Liver (tissue), 8 donors: ENCODE measurements at regions not wholly inside any gene's neighbourhood (a gene's known extent, or its start where the extent isn't known, plus 50 kb on each side); places are given as distances from the start of the nearest gene placed in this dataset.

ENCODE experiments used
- DNase-seq: peaks from one replicate; pipeline ENCODE4 v3.0.0-alpha.2; 2017; ENCODE audit warnings: low spot score
- H3K27ac ChIP-seq, 2 donors: one replicate each; pipeline ENCODE4 v1.7.0; 2013; ENCODE audit warnings: inconsistent platforms in 2 of 2, low read length in 2 of 2, control low read depth in 1 of 2, low read depth in 1 of 2, mild to moderate bottlenecking in 1 of 2
- H3K27me3 ChIP-seq, 4 donors: one replicate each; pipeline versions ENCODE4 v1.6.1 to v1.7.0; 2013; ENCODE audit warnings: low read length in 3 of 4, inconsistent platforms in 1 of 4, mild to moderate bottlenecking in 1 of 4, moderate library complexity in 1 of 4; ENCODE audit not compliant: control insufficient read depth in 4 of 4, insufficient read depth in 4 of 4
- H3K36me3 ChIP-seq, 4 donors: one replicate each; pipeline versions ENCODE4 v1.6.1 to v1.7.0; 2013; ENCODE audit warnings: low read length in 3 of 4, mild to moderate bottlenecking in 3 of 4, low read depth in 1 of 4, moderate library complexity in 1 of 4; ENCODE audit not compliant: control insufficient read depth in 4 of 4, insufficient read depth in 3 of 4
- H3K4me1 ChIP-seq, 4 donors: one replicate each; pipeline versions ENCODE4 v1.6.1 to v1.7.0; 2013; ENCODE audit warnings: low read length in 3 of 4, mild to moderate bottlenecking in 3 of 4, moderate library complexity in 1 of 4; ENCODE audit not compliant: control insufficient read depth in 4 of 4, insufficient read depth in 4 of 4
- H3K4me3 ChIP-seq, 3 donors: one replicate each; pipeline versions ENCODE4 v1.6.1 to v1.7.0; 2013; ENCODE audit warnings: low read length in 3 of 3, control low read depth in 1 of 3, low read depth in 1 of 3, mild to moderate bottlenecking in 1 of 3
- H3K9ac ChIP-seq, 2 donors: one replicate each; pipeline ENCODE4 v1.7.0; 2013; ENCODE audit warnings: low read length in 2 of 2, mild to moderate bottlenecking in 2 of 2, moderate library complexity in 2 of 2, control low read depth in 1 of 2, low read depth in 1 of 2
- H3K9me3 ChIP-seq, 4 donors: one replicate each; pipeline versions ENCODE4 v1.6.1 to v1.7.0; 2013; ENCODE audit warnings: low read length in 3 of 4; ENCODE audit not compliant: control insufficient read depth in 4 of 4
- EGR1 ChIP-seq, 2 donors: IDR thresholded peaks; 2 replicates each; pipeline ENCODE4 v1.6.1; 2016 to 2018; ENCODE audit warnings: antibody characterized with exemption in 2 of 2, low read depth in 2 of 2
- FOXA1 ChIP-seq: IDR thresholded peaks from 2 replicates; pipeline ENCODE4 v1.6.1; 2016; ENCODE audit warnings: antibody characterized with exemption
- FOXA2 ChIP-seq: IDR thresholded peaks from 2 replicates; pipeline ENCODE4 v1.6.1; 2016; ENCODE audit warnings: antibody characterized with exemption
- HNF4A ChIP-seq, 2 donors: conservative IDR thresholded peaks; 2 replicates each; pipeline ENCODE4 v1.6.1; 2016; ENCODE audit warnings: antibody characterized with exemption in 2 of 2, mild to moderate bottlenecking in 2 of 2
- HNF4G ChIP-seq: IDR thresholded peaks from 2 replicates; pipeline ENCODE4 v1.6.1; 2016; ENCODE audit warnings: antibody characterized with exemption
- JUND ChIP-seq, 2 donors: IDR thresholded peaks; 2 replicates each; pipeline ENCODE4 v1.6.1; 2016; ENCODE audit warnings: antibody characterized with exemption in 2 of 2
- NR2F2 ChIP-seq: IDR thresholded peaks from 2 replicates; pipeline ENCODE4 v1.6.1; 2016; ENCODE audit warnings: antibody characterized with exemption
- RAD21 ChIP-seq, 2 donors: IDR thresholded peaks; 2 replicates each; pipeline ENCODE4 v1.6.1; 2016; ENCODE audit warnings: antibody characterized with exemption in 2 of 2, mild to moderate bottlenecking in 2 of 2
- RXRA ChIP-seq, 2 donors: IDR thresholded peaks; 2 replicates each; pipeline ENCODE4 v1.6.1; 2017 to 2018; ENCODE audit warnings: antibody characterized with exemption in 2 of 2, mild to moderate bottlenecking in 1 of 2
- SP1 ChIP-seq: IDR thresholded peaks from 2 replicates; pipeline ENCODE4 v1.6.1; 2018; ENCODE audit warnings: antibody characterized with exemption, mild to moderate bottlenecking
- TAF1 ChIP-seq: conservative IDR thresholded peaks from 2 replicates; pipeline ENCODE4 v1.6.1; 2016; ENCODE audit warnings: antibody characterized with exemption, mild to moderate bottlenecking
- YY1 ChIP-seq: IDR thresholded peaks from 2 replicates; pipeline ENCODE4 v1.6.1; 2016; ENCODE audit warnings: antibody characterized with exemption, mild to moderate bottlenecking
- WGBS: extraction: QIAGEN DNeasy Blood & Tissue Kit; methylation state at CpG from one replicate; pipeline ENCODE4 v1.1.7; 2013; 5-methylcytosine and 5-hydroxymethylcytosine counted together
- TF ChIP-seq, protein P1 (sequence below): IDR thresholded peaks from 2 replicates; pipeline ENCODE4 v1.6.1; 2016; ENCODE audit warnings: antibody characterized with exemption
- TF ChIP-seq, protein P2 (sequence below): fragments of 150-350 bp; IDR thresholded peaks from 2 replicates; pipeline ENCODE4 v1.5.1; 2017; ENCODE audit warnings: improper control_type of control experiment, low read depth, low read length; ENCODE audit not compliant: missing input control
- TF ChIP-seq, protein P3 (sequence below): IDR thresholded peaks from 2 replicates; pipeline ENCODE4 v1.6.1; 2016; ENCODE audit warnings: antibody characterized with exemption, mild to moderate bottlenecking
- TF ChIP-seq, protein P4 (sequence below): IDR thresholded peaks from 2 replicates; pipeline ENCODE4 v1.6.1; 2016; ENCODE audit warnings: antibody characterized with exemption
- donor health status: healthy.
- donor health status: healthy.
- donor health status: healthy.
- donor health status: healthy.
- donor health status: healthy.

DNA sequence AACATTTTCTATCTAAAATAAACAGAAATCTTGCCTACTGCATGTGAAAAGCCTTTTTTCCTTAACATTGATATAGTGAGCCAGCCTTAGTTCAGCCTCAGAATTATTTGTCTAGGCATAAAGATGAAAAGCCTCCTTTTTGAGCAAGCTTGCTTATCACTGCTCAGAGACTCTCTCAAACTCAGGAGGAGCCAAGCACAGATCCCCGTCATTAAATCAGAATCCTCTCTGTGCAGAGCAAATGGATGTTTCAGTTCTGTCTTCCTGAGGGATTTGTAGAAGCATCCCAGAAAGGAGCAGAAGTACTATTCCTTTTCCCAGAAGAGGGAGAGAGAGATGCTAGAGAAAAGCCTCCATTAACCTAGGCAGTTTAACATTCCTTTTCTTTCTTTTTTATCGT, 186.9 kb upstream of the LNX1 start:
- Histone ChIP-seq H3K4me1 (peaks cover 0 to 16% (median 9%) of the 10 kb centered on the region in 4 donors), H3K9ac (no peak overlapping the region), H3K9me3 (no peaks in the 10 kb centered on the region), H3K27ac (no peak overlapping the region), H3K27me3 (no peaks in the 10 kb centered on the region), H3K4me3 (no peak overlapping the region), H3K36me3 (no peaks in the 10 kb centered on the region)
- no peak for TF ChIP-seq RAD21 (IDR thresholded peaks at IDR 0.05)
- no peak for DNase-seq
- 74% methylated on average over 2 of the region's 2 CpGs for WGBS

DNA sequence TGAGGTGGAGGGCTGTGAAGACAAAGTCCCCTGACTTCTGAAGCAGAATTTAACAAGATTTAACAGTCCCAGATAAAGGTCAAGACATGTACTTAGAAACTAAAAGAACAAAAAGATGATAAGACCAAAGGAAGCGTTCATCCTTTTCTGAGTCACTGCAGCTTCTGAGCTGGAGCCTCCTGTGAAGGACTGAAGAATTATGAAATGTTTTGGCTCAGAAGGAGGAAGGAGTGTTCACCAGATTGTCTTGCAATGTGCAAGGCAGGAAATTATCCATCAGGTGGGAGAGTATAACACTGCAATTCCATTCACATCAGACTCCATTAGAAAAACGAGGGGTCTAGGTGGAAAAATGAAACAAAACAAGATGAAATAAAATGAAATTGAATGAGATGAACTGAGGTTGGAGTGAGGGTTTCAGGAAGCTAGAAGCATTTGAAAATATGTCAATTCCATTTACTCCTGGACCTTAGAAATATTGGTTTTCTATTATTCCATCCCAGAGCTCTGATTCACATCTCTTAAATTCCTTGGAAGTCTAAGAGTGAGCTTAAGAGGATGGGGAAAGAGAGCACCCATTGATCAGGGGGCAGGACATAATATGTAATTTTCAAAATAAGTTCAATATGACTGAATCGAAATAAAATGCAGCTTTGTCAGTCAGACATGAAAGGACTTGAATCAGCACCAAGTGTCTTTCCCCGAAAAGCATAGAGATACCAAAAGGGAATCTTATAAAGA, 186.1 kb upstream of the LNX1 start:
- TF ChIP-seq RXRA (IDR thresholded peaks at IDR 0.05), result no peak
- no peak for TF ChIP-seq HNF4G
- TF ChIP-seq HNF4A (conservative IDR thresholded peaks at IDR 0.05), result no peak
- TF ChIP-seq, protein P1, sequence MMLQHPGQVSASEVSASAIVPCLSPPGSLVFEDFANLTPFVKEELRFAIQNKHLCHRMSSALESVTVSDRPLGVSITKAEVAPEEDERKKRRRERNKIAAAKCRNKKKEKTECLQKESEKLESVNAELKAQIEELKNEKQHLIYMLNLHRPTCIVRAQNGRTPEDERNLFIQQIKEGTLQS, result no peak
- no peak for TF ChIP-seq YY1
- TF ChIP-seq, protein P2, sequence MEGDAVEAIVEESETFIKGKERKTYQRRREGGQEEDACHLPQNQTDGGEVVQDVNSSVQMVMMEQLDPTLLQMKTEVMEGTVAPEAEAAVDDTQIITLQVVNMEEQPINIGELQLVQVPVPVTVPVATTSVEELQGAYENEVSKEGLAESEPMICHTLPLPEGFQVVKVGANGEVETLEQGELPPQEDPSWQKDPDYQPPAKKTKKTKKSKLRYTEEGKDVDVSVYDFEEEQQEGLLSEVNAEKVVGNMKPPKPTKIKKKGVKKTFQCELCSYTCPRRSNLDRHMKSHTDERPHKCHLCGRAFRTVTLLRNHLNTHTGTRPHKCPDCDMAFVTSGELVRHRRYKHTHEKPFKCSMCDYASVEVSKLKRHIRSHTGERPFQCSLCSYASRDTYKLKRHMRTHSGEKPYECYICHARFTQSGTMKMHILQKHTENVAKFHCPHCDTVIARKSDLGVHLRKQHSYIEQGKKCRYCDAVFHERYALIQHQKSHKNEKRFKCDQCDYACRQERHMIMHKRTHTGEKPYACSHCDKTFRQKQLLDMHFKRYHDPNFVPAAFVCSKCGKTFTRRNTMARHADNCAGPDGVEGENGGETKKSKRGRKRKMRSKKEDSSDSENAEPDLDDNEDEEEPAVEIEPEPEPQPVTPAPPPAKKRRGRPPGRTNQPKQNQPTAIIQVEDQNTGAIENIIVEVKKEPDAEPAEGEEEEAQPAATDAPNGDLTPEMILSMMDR, result no peak
- TF ChIP-seq JUND (IDR thresholded peaks at IDR 0.05), result no peak
- TF ChIP-seq NR2F2, result no peak
- TF ChIP-seq, protein P3, sequence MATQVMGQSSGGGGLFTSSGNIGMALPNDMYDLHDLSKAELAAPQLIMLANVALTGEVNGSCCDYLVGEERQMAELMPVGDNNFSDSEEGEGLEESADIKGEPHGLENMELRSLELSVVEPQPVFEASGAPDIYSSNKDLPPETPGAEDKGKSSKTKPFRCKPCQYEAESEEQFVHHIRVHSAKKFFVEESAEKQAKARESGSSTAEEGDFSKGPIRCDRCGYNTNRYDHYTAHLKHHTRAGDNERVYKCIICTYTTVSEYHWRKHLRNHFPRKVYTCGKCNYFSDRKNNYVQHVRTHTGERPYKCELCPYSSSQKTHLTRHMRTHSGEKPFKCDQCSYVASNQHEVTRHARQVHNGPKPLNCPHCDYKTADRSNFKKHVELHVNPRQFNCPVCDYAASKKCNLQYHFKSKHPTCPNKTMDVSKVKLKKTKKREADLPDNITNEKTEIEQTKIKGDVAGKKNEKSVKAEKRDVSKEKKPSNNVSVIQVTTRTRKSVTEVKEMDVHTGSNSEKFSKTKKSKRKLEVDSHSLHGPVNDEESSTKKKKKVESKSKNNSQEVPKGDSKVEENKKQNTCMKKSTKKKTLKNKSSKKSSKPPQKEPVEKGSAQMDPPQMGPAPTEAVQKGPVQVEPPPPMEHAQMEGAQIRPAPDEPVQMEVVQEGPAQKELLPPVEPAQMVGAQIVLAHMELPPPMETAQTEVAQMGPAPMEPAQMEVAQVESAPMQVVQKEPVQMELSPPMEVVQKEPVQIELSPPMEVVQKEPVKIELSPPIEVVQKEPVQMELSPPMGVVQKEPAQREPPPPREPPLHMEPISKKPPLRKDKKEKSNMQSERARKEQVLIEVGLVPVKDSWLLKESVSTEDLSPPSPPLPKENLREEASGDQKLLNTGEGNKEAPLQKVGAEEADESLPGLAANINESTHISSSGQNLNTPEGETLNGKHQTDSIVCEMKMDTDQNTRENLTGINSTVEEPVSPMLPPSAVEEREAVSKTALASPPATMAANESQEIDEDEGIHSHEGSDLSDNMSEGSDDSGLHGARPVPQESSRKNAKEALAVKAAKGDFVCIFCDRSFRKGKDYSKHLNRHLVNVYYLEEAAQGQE, result no peak
- no peak for TF ChIP-seq TAF1
- TF ChIP-seq FOXA1, result no peak
- H3K9me3 ChIP-seq, result no peaks in the 10 kb centered on the region
- DNase-seq, result no peak
- no peak overlapping the region for H3K27ac ChIP-seq
- no peaks in the 10 kb centered on the region for H3K36me3 ChIP-seq
- H3K4me1 ChIP-seq, result peaks cover 0 to 16% (median 9%) of the 10 kb centered on the region in 4 donors
- WGBS, result 60% methylated on average over 4 of the region's 4 CpGs
- no peak overlapping the region for H3K9ac ChIP-seq
- H3K4me3 ChIP-seq, result no peak overlapping the region
- H3K27me3 ChIP-seq, result no peaks in the 10 kb centered on the region

DNA sequence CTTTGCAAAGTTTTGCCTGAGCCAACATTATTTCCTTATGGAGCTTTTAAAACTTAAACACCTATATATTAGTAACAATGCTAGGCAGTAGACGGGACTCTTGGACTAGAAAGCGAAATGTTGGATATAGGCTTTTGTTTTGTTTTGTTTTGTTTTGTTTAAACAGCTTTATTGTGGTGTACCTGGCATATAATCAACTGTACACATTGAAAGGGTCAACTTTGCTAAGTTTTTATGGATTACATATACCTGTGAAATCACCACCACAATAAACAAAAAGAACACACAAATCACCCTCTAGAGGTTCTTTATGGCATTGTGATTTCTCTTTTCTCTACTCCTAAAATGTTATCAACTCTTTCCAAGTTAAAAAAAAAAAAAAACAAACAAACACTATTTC, 184.9 kb upstream of the LNX1 start:
- DNase-seq, result no peak
- Histone ChIP-seq H3K9me3 (no peaks in the 10 kb centered on the region), H3K4me1 (peaks cover 0 to 7% (median 3%) of the 10 kb centered on the region in 4 donors), H3K9ac (no peak overlapping the region), H3K4me3 (no peak overlapping the region), H3K27me3 (no peaks in the 10 kb centered on the region), H3K36me3 (no peaks in the 10 kb centered on the region), H3K27ac (no peak overlapping the region)
- WGBS, result 90% methylated on average over 2 of the region's 2 CpGs
- TF ChIP-seq HNF4G, result no peak
- TF ChIP-seq, protein P4, sequence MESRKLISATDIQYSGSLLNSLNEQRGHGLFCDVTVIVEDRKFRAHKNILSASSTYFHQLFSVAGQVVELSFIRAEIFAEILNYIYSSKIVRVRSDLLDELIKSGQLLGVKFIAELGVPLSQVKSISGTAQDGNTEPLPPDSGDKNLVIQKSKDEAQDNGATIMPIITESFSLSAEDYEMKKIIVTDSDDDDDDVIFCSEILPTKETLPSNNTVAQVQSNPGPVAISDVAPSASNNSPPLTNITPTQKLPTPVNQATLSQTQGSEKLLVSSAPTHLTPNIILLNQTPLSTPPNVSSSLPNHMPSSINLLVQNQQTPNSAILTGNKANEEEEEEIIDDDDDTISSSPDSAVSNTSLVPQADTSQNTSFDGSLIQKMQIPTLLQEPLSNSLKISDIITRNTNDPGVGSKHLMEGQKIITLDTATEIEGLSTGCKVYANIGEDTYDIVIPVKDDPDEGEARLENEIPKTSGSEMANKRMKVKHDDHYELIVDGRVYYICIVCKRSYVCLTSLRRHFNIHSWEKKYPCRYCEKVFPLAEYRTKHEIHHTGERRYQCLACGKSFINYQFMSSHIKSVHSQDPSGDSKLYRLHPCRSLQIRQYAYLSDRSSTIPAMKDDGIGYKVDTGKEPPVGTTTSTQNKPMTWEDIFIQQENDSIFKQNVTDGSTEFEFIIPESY, result no peak
- TF ChIP-seq, protein P1, result no peak
- TF ChIP-seq, protein P3, result no peak
- TF ChIP-seq SP1, result no peak
- no peak for TF ChIP-seq FOXA2
- no peak for TF ChIP-seq RAD21 (IDR thresholded peaks at IDR 0.05)
- no peak for TF ChIP-seq HNF4A (conservative IDR thresholded peaks at IDR 0.05)
- no peak for TF ChIP-seq RXRA (IDR thresholded peaks at IDR 0.05)
- TF ChIP-seq NR2F2, result no peak
- TF ChIP-seq EGR1 (IDR thresholded peaks at IDR 0.05; ENCODE audit: low read depth in 2 of 2), result no peak
